ENCODE measurements at regions not wholly inside any gene's neighbourhood (a gene's known extent, or its start where the extent isn't known, plus 50 kb on each side); places are given as distances from the start of the nearest gene placed in this dataset.

DNA sequence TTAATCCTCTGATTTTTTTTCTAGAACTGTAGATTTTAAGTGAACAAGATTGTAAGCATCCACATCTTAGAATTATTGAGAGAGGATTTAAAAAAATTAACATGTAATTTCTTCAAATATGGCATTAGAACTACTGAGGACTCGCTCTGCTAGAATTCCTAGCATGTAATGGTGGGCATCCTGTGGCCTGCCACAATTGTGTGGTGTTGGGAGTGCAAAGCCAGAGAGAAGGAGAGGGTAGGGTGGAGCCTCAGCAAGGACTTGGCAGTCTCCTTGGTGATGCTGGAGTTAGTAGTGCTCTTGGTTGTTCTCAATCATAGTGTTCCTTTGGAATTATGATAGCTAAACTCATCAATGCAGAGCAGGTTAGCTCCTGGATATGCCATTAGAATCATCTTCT, 443.9 kb upstream of the TBL1XR1 start:
- TF ChIP-seq EZH2phosphoT487 (IDR thresholded peaks at IDR 0.05; ENCODE audit: low read length), result no peak
- TF ChIP-seq EZH2 (optimal IDR thresholded peaks at IDR 0.05; ENCODE audit: low read depth, low read length), result no peak
- TF ChIP-seq, protein P1, sequence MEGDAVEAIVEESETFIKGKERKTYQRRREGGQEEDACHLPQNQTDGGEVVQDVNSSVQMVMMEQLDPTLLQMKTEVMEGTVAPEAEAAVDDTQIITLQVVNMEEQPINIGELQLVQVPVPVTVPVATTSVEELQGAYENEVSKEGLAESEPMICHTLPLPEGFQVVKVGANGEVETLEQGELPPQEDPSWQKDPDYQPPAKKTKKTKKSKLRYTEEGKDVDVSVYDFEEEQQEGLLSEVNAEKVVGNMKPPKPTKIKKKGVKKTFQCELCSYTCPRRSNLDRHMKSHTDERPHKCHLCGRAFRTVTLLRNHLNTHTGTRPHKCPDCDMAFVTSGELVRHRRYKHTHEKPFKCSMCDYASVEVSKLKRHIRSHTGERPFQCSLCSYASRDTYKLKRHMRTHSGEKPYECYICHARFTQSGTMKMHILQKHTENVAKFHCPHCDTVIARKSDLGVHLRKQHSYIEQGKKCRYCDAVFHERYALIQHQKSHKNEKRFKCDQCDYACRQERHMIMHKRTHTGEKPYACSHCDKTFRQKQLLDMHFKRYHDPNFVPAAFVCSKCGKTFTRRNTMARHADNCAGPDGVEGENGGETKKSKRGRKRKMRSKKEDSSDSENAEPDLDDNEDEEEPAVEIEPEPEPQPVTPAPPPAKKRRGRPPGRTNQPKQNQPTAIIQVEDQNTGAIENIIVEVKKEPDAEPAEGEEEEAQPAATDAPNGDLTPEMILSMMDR (IDR thresholded peaks at IDR 0.05; ENCODE audit: low read length), result no peak
- Histone ChIP-seq H3K4me1 (ENCODE audit: low read length) (no peaks in the 10 kb centered on the region), H3K27me3 (replicated peaks; ENCODE audit: insufficient read depth, low read length) (no peaks in the 10 kb centered on the region), H3K9me2 (replicated peaks; ENCODE audit: insufficient read depth, low read length) (no peaks in the 10 kb centered on the region), H3K36me3 (replicated peaks; ENCODE audit: insufficient read depth, low read length) (no peaks in the 10 kb centered on the region), H3K27ac (ENCODE audit: low read length) (no peak overlapping the region), H3K79me2 (ENCODE audit: low read length) (no peaks in the 10 kb centered on the region), H3F3A (ENCODE audit: insufficient read depth, low read length) (no peaks in the 10 kb centered on the region), H3K4me2 (ENCODE audit: low read depth, low read length) (no peak overlapping the region), H3K9ac (ENCODE audit: low read length) (no peak overlapping the region), H2AFZ (ENCODE audit: low read length) (no peak overlapping the region), H3K9me3 (replicated peaks; ENCODE audit: insufficient read depth, low read length) (no peaks in the 10 kb centered on the region), H3K4me3 (ENCODE audit: low read length) (no peak overlapping the region), H4K20me1 (ENCODE audit: insufficient read depth, low read length) (no peaks in the 10 kb centered on the region)
- DNase-seq, result no peak

DNA sequence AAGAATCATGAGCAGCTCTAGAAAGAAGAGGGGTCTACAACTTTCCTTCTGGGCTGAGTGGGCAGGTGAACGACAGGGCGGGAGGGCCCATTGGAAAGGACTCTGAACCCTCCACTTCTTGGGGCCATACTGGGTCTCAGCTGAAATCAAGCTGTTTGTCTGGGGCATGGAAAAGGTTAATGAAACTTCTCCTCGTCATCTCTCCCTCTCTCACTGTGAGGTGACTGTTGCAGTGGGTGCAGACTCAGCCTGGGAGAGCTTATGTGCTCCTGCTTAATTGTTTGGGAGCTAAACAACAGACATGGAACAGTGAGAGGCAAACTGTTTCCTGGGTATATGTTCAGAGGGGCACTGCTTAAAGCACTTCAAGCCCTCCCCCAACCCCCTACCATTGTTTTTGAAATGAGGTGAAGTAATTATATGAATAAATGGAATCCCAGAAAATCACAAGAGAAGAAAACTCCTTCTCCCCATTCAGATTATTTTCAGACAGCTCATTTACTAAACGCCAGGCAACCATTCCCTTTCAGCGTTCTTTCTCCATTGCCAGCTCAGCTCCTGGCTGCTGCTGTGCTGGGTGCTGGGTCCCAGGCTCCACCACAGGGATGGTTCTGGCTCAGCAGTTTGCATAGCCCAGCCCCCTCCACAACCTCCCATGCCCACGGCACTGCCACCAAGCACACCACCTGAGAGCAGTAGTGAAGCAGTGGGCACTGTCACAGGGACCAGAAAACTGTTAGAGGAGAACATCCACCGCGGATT, 444.9 kb upstream of the TBL1XR1 start:
- Histone ChIP-seq H3K36me3 (replicated peaks; ENCODE audit: insufficient read depth, low read length) (no peaks in the 10 kb centered on the region), H3K9me3 (replicated peaks; ENCODE audit: insufficient read depth, low read length) (no peaks in the 10 kb centered on the region), H3K27ac (ENCODE audit: low read length) (no peak overlapping the region), H3K79me2 (ENCODE audit: low read length) (no peaks in the 10 kb centered on the region), H2AFZ (ENCODE audit: low read length) (no peak overlapping the region), H3K4me3 (ENCODE audit: low read length) (no peak overlapping the region), H3K9me2 (replicated peaks; ENCODE audit: insufficient read depth, low read length) (no peaks in the 10 kb centered on the region), H3K9ac (ENCODE audit: low read length) (no peak overlapping the region), H3K4me2 (ENCODE audit: low read depth, low read length) (no peak overlapping the region), H4K20me1 (ENCODE audit: insufficient read depth, low read length) (no peaks in the 10 kb centered on the region), H3K27me3 (replicated peaks; ENCODE audit: insufficient read depth, low read length) (no peaks in the 10 kb centered on the region), H3K4me1 (ENCODE audit: low read length) (no peaks in the 10 kb centered on the region), H3F3A (ENCODE audit: insufficient read depth, low read length) (no peaks in the 10 kb centered on the region)
- DNase-seq, result no peak
- TF ChIP-seq, protein P1 (IDR thresholded peaks at IDR 0.05; ENCODE audit: low read length), result no peak
- no peak for TF ChIP-seq EZH2phosphoT487 (IDR thresholded peaks at IDR 0.05; ENCODE audit: low read length)
- no peak for TF ChIP-seq EZH2 (optimal IDR thresholded peaks at IDR 0.05; ENCODE audit: low read depth, low read length)

DNA sequence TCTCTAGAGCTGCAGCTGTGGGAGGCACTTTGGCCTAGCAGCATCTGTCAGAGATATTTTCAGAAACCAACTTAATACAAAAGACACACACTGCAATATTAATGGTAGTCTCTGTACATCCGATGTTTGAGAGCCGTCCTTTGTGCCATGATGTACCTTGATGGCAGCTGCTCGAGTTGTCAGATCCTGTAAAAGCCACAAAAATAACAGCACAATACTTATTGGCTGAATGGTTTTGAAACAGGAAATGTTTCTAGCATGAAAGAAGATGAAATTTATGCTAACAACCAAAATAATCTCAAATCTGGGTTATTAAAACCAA, 445.5 kb upstream of the TBL1XR1 start:
- Histone ChIP-seq H3K79me2 (ENCODE audit: low read length) (no peaks in the 10 kb centered on the region), H3K4me3 (ENCODE audit: low read length) (no peak overlapping the region), H3K36me3 (replicated peaks; ENCODE audit: insufficient read depth, low read length) (no peaks in the 10 kb centered on the region), H2AFZ (ENCODE audit: low read length) (no peak overlapping the region), H3F3A (ENCODE audit: insufficient read depth, low read length) (no peaks in the 10 kb centered on the region), H4K20me1 (ENCODE audit: insufficient read depth, low read length) (no peaks in the 10 kb centered on the region), H3K27ac (ENCODE audit: low read length) (no peak overlapping the region), H3K4me1 (ENCODE audit: low read length) (no peaks in the 10 kb centered on the region), H3K9me3 (replicated peaks; ENCODE audit: insufficient read depth, low read length) (no peaks in the 10 kb centered on the region), H3K9me2 (replicated peaks; ENCODE audit: insufficient read depth, low read length) (no peaks in the 10 kb centered on the region), H3K4me2 (ENCODE audit: low read depth, low read length) (no peak overlapping the region), H3K27me3 (replicated peaks; ENCODE audit: insufficient read depth, low read length) (no peaks in the 10 kb centered on the region), H3K9ac (ENCODE audit: low read length) (no peak overlapping the region)
- no peak for DNase-seq
- no peak for TF ChIP-seq EZH2 (optimal IDR thresholded peaks at IDR 0.05; ENCODE audit: low read depth, low read length)
- TF ChIP-seq, protein P1 (IDR thresholded peaks at IDR 0.05; ENCODE audit: low read length), result no peak
- no peak for TF ChIP-seq EZH2phosphoT487 (IDR thresholded peaks at IDR 0.05; ENCODE audit: low read length)

Measured in MM.1S (cell line).